ENCODE measurements at regions not wholly inside any gene's neighbourhood (a gene's known extent, or its start where the extent isn't known, plus 50 kb on each side); places are given as distances from the start of the nearest gene placed in this dataset.

- no peak for TF ChIP-seq ZNF274 (IDR thresholded peaks at IDR 0.05; ENCODE audit: low read depth, low read length)
- TF ChIP-seq SUZ12 (IDR thresholded peaks at IDR 0.05; ENCODE audit: extremely low read depth, insufficient read depth, insufficient read length), result no peak
- TF ChIP-seq YY1 (IDR thresholded peaks at IDR 0.05; ENCODE audit: insufficient read depth, insufficient read length), result no peak
These were observed 352.8 kb upstream of the SYNCRIP start for GRCh38 chr6:85995339-85996033.

All from NT2/D1 (cell line).